ENCODE measurements at regions not wholly inside any gene's neighbourhood (a gene's known extent, or its start where the extent isn't known, plus 50 kb on each side); places are given as distances from the start of the nearest gene placed in this dataset.
A peak's percentile ranks its signal among the peaks of the same experiment; 100 is the strongest.
"Not testable (repeated sequence)": the region's sequence is repeated elsewhere in the genome, so short reads cannot be mapped to it uniquely, and the experiment has no call there.

GRCh38 chr6:85357651-85358050, 92.2 kb upstream of the NT5E start:
- no peak for DNase-seq (ENCODE audit: low read depth in 1 of 2, low spot score in 1 of 2)

- DNase-seq (ENCODE audit: low read depth in 1 of 2, low spot score in 1 of 2): not testable (repeated sequence)
These were observed 93.1 kb upstream of the NT5E start for GRCh38 chr6:85356743-85357142.

GRCh38 chr6:85355816-85356215, 94.1 kb upstream of the NT5E start:
- DNase-seq (ENCODE audit: low read depth in 1 of 2, low spot score in 1 of 2): no peak

- peak in 1 of 2 donors; percentile 46 for DNase-seq (ENCODE audit: low read depth in 1 of 2, low spot score in 1 of 2)
These were observed 94.9 kb upstream of the NT5E start for GRCh38 chr6:85354761-85355618.

GRCh38 chr6:85353012-85353411, 96.9 kb upstream of the NT5E start:
- no peak for DNase-seq (ENCODE audit: low read depth in 1 of 2, low spot score in 1 of 2)

- no peak for DNase-seq (ENCODE audit: low read depth in 1 of 2, low spot score in 1 of 2)
These were observed 101.2 kb upstream of the NT5E start for GRCh38 chr6:85348643-85349042.

GRCh38 chr6:85347812-85348211, 102.1 kb upstream of the NT5E start:
- DNase-seq (ENCODE audit: low read depth in 1 of 2, low spot score in 1 of 2): no peak

GRCh38 chr6:85346196-85346595, 103.7 kb upstream of the NT5E start:
- DNase-seq (ENCODE audit: low read depth in 1 of 2, low spot score in 1 of 2): no peak

GRCh38 chr6:85344996-85345395, 104.9 kb upstream of the NT5E start:
- no peak for DNase-seq (ENCODE audit: low read depth in 1 of 2, low spot score in 1 of 2)

- DNase-seq (ENCODE audit: low read depth in 1 of 2, low spot score in 1 of 2): no peak
These were observed 106.5 kb upstream of the NT5E start for GRCh38 chr6:85343428-85343827.

- DNase-seq (ENCODE audit: low read depth in 1 of 2, low spot score in 1 of 2): no peak
These were observed 120.7 kb upstream of the NT5E start for GRCh38 chr6:85329196-85329595.

GRCh38 chr6:85325811-85326210, 124.1 kb upstream of the NT5E start:
- not testable (repeated sequence) for DNase-seq (ENCODE audit: low read depth in 1 of 2, low spot score in 1 of 2)

GRCh38 chr6:85323435-85324040, 126.3 kb upstream of the NT5E start:
- DNase-seq (ENCODE audit: low read depth in 1 of 2, low spot score in 1 of 2): peak; percentile 6 to 10

GRCh38 chr6:85322446-85323105, 127.3 kb upstream of the NT5E start:
- no peak for DNase-seq (ENCODE audit: low read depth in 1 of 2, low spot score in 1 of 2)

- DNase-seq (ENCODE audit: low read depth in 1 of 2, low spot score in 1 of 2): no peak
These were observed 128.0 kb upstream of the NT5E start for GRCh38 chr6:85321906-85322305.

GRCh38 chr6:85314586-85314985, 135.3 kb upstream of the NT5E start:
- DNase-seq (ENCODE audit: low read depth in 1 of 2, low spot score in 1 of 2): no peak

- no peak for DNase-seq (ENCODE audit: low read depth in 1 of 2, low spot score in 1 of 2)
These were observed 149.3 kb upstream of the NT5E start for GRCh38 chr6:85300581-85300980.

GRCh38 chr6:85298553-85298952, 151.3 kb upstream of the NT5E start:
- DNase-seq (ENCODE audit: low read depth in 1 of 2, low spot score in 1 of 2): no peak

GRCh38 chr6:85291326-85291725, 158.6 kb upstream of the NT5E start:
- no peak for DNase-seq (ENCODE audit: low read depth in 1 of 2, low spot score in 1 of 2)

- DNase-seq (ENCODE audit: low read depth in 1 of 2, low spot score in 1 of 2): no peak
These were observed 162.2 kb upstream of the NT5E start for GRCh38 chr6:85287654-85288053.

- no peak for DNase-seq (ENCODE audit: low read depth in 1 of 2, low spot score in 1 of 2)
These were observed 162.7 kb upstream of the NT5E start for GRCh38 chr6:85287158-85287557.

- not testable (repeated sequence) for DNase-seq (ENCODE audit: low read depth in 1 of 2, low spot score in 1 of 2)
These were observed 163.4 kb upstream of the NT5E start for GRCh38 chr6:85286507-85286906.

Measured in stimulated activated CD4-positive, alpha-beta T cell treated with anti-CD3 and anti-CD28 coated beads, Interleukin-15, amount 100 ng/mL, for 1 hour (primary cell).